ENCODE measurements at regions not wholly inside any gene's neighbourhood (a gene's known extent, or its start where the extent isn't known, plus 50 kb on each side); places are given as distances from the start of the nearest gene placed in this dataset.

GRCh38 chr22:34434371-34434770, 514.1 kb upstream of the LARGE1 start:
- Histone ChIP-seq H3K9ac (ENCODE audit: low read depth in 1 of 2, low read length in 2 of 2) (no peak overlapping the region), H3K27ac (ENCODE audit: low read depth in 2 of 2, low read length in 2 of 2) (no peak overlapping the region), H3K4me1 (ENCODE audit: control insufficient read depth in 2 of 2, insufficient read depth in 2 of 2, low read length in 2 of 2) (no peaks in the 10 kb centered on the region), H3K9me3 (ENCODE audit: control insufficient read depth in 2 of 2, low read length in 2 of 2) (no peaks in the 10 kb centered on the region), H3K27me3 (ENCODE audit: control insufficient read depth in 2 of 2, insufficient read depth in 2 of 2, low read length in 2 of 2) (peaks cover 0 to 3% of the 10 kb centered on the region in 2 donors), H3K4me3 (ENCODE audit: low read length in 2 of 2) (no peak overlapping the region), H3K36me3 (ENCODE audit: control insufficient read depth in 2 of 2, insufficient read depth in 2 of 2, low read length in 2 of 2) (no peaks in the 10 kb centered on the region)

- Histone ChIP-seq H3K4me1 (ENCODE audit: control insufficient read depth in 2 of 2, insufficient read depth in 2 of 2, low read length in 2 of 2) (no peaks in the 10 kb centered on the region), H3K27ac (ENCODE audit: low read depth in 2 of 2, low read length in 2 of 2) (no peak overlapping the region), H3K4me3 (ENCODE audit: low read length in 2 of 2) (no peak overlapping the region), H3K27me3 (ENCODE audit: control insufficient read depth in 2 of 2, insufficient read depth in 2 of 2, low read length in 2 of 2) (peaks cover 0 to 3% of the 10 kb centered on the region in 2 donors), H3K9me3 (ENCODE audit: control insufficient read depth in 2 of 2, low read length in 2 of 2) (no peaks in the 10 kb centered on the region), H3K9ac (ENCODE audit: low read depth in 1 of 2, low read length in 2 of 2) (no peak overlapping the region), H3K36me3 (ENCODE audit: control insufficient read depth in 2 of 2, insufficient read depth in 2 of 2, low read length in 2 of 2) (no peaks in the 10 kb centered on the region)
Measured at GRCh38 chr22:34437140-34437539, 516.9 kb upstream of the LARGE1 start.

GRCh38 chr22:34454598-34454997, 534.3 kb upstream of the LARGE1 start:
- Histone ChIP-seq H3K27ac (ENCODE audit: low read depth in 2 of 2, low read length in 2 of 2) (no peak overlapping the region), H3K9me3 (ENCODE audit: control insufficient read depth in 2 of 2, low read length in 2 of 2) (no peaks in the 10 kb centered on the region), H3K9ac (ENCODE audit: low read depth in 1 of 2, low read length in 2 of 2) (no peak overlapping the region), H3K4me1 (ENCODE audit: control insufficient read depth in 2 of 2, insufficient read depth in 2 of 2, low read length in 2 of 2) (no peaks in the 10 kb centered on the region), H3K4me3 (ENCODE audit: low read length in 2 of 2) (no peak overlapping the region), H3K27me3 (ENCODE audit: control insufficient read depth in 2 of 2, insufficient read depth in 2 of 2, low read length in 2 of 2) (no peaks in the 10 kb centered on the region), H3K36me3 (ENCODE audit: control insufficient read depth in 2 of 2, insufficient read depth in 2 of 2, low read length in 2 of 2) (no peaks in the 10 kb centered on the region)

- no peaks in the 10 kb centered on the region for H3K27me3 ChIP-seq (ENCODE audit: control insufficient read depth in 2 of 2, insufficient read depth in 2 of 2, low read length in 2 of 2)
- H3K4me3 ChIP-seq (ENCODE audit: low read length in 2 of 2), result no peak overlapping the region
- no peak overlapping the region for H3K9ac ChIP-seq (ENCODE audit: low read depth in 1 of 2, low read length in 2 of 2)
- H3K36me3 ChIP-seq (ENCODE audit: control insufficient read depth in 2 of 2, insufficient read depth in 2 of 2, low read length in 2 of 2), result no peaks in the 10 kb centered on the region
- H3K27ac ChIP-seq (ENCODE audit: low read depth in 2 of 2, low read length in 2 of 2), result no peak overlapping the region
- no peaks in the 10 kb centered on the region for H3K4me1 ChIP-seq (ENCODE audit: control insufficient read depth in 2 of 2, insufficient read depth in 2 of 2, low read length in 2 of 2)
- H3K9me3 ChIP-seq (ENCODE audit: control insufficient read depth in 2 of 2, low read length in 2 of 2), result no peaks in the 10 kb centered on the region
Measured at GRCh38 chr22:34462795-34463194, 542.5 kb upstream of the LARGE1 start.

- H3K36me3 ChIP-seq (ENCODE audit: control insufficient read depth in 2 of 2, insufficient read depth in 2 of 2, low read length in 2 of 2), result no peaks in the 10 kb centered on the region
- H3K4me1 ChIP-seq (ENCODE audit: control insufficient read depth in 2 of 2, insufficient read depth in 2 of 2, low read length in 2 of 2), result no peaks in the 10 kb centered on the region
- H3K9me3 ChIP-seq (ENCODE audit: control insufficient read depth in 2 of 2, low read length in 2 of 2), result no peaks in the 10 kb centered on the region
- no peak overlapping the region for H3K4me3 ChIP-seq (ENCODE audit: low read length in 2 of 2)
- H3K27me3 ChIP-seq (ENCODE audit: control insufficient read depth in 2 of 2, insufficient read depth in 2 of 2, low read length in 2 of 2), result no peaks in the 10 kb centered on the region
- H3K27ac ChIP-seq (ENCODE audit: low read depth in 2 of 2, low read length in 2 of 2), result no peak overlapping the region
- H3K9ac ChIP-seq (ENCODE audit: low read depth in 1 of 2, low read length in 2 of 2), result no peak overlapping the region
Measured at GRCh38 chr22:34475886-34476285, 555.6 kb upstream of the LARGE1 start.

GRCh38 chr22:34476762-34477161, 556.5 kb upstream of the LARGE1 start:
- no peak overlapping the region for H3K4me3 ChIP-seq (ENCODE audit: low read length in 2 of 2)
- H3K27me3 ChIP-seq (ENCODE audit: control insufficient read depth in 2 of 2, insufficient read depth in 2 of 2, low read length in 2 of 2), result no peaks in the 10 kb centered on the region
- H3K36me3 ChIP-seq (ENCODE audit: control insufficient read depth in 2 of 2, insufficient read depth in 2 of 2, low read length in 2 of 2), result no peaks in the 10 kb centered on the region
- H3K27ac ChIP-seq (ENCODE audit: low read depth in 2 of 2, low read length in 2 of 2), result no peak overlapping the region
- H3K4me1 ChIP-seq (ENCODE audit: control insufficient read depth in 2 of 2, insufficient read depth in 2 of 2, low read length in 2 of 2), result no peaks in the 10 kb centered on the region
- no peaks in the 10 kb centered on the region for H3K9me3 ChIP-seq (ENCODE audit: control insufficient read depth in 2 of 2, low read length in 2 of 2)
- no peak overlapping the region for H3K9ac ChIP-seq (ENCODE audit: low read depth in 1 of 2, low read length in 2 of 2)

GRCh38 chr22:34481090-34481489, 560.8 kb upstream of the LARGE1 start:
- no peak overlapping the region for H3K27ac ChIP-seq (ENCODE audit: low read depth in 2 of 2, low read length in 2 of 2)
- H3K9me3 ChIP-seq (ENCODE audit: control insufficient read depth in 2 of 2, low read length in 2 of 2), result no peaks in the 10 kb centered on the region

GRCh38 chr22:34486381-34486780, 566.1 kb upstream of the LARGE1 start:
- Histone ChIP-seq H3K27ac (ENCODE audit: low read depth in 2 of 2, low read length in 2 of 2) (no peak overlapping the region), H3K27me3 (ENCODE audit: control insufficient read depth in 2 of 2, insufficient read depth in 2 of 2, low read length in 2 of 2) (no peaks in the 10 kb centered on the region), H3K9ac (ENCODE audit: low read depth in 1 of 2, low read length in 2 of 2) (no peak overlapping the region), H3K4me3 (ENCODE audit: low read length in 2 of 2) (no peak overlapping the region), H3K4me1 (ENCODE audit: control insufficient read depth in 2 of 2, insufficient read depth in 2 of 2, low read length in 2 of 2) (no peaks in the 10 kb centered on the region), H3K36me3 (ENCODE audit: control insufficient read depth in 2 of 2, insufficient read depth in 2 of 2, low read length in 2 of 2) (no peaks in the 10 kb centered on the region), H3K9me3 (ENCODE audit: control insufficient read depth in 2 of 2, low read length in 2 of 2) (no peaks in the 10 kb centered on the region)

More at GRCh38 chr22:34481090-34481489, 560.8 kb upstream of the LARGE1 start:
- no peaks in the 10 kb centered on the region for H3K36me3 ChIP-seq (ENCODE audit: control insufficient read depth in 2 of 2, insufficient read depth in 2 of 2, low read length in 2 of 2)
- no peak overlapping the region for H3K4me3 ChIP-seq (ENCODE audit: low read length in 2 of 2)
- no peaks in the 10 kb centered on the region for H3K27me3 ChIP-seq (ENCODE audit: control insufficient read depth in 2 of 2, insufficient read depth in 2 of 2, low read length in 2 of 2)
- no peak overlapping the region for H3K9ac ChIP-seq (ENCODE audit: low read depth in 1 of 2, low read length in 2 of 2)
- no peaks in the 10 kb centered on the region for H3K4me1 ChIP-seq (ENCODE audit: control insufficient read depth in 2 of 2, insufficient read depth in 2 of 2, low read length in 2 of 2)

GRCh38 chr22:34489861-34490260, 569.6 kb upstream of the LARGE1 start:
- no peak overlapping the region for H3K4me3 ChIP-seq (ENCODE audit: low read length in 2 of 2)
- no peak overlapping the region for H3K27ac ChIP-seq (ENCODE audit: low read depth in 2 of 2, low read length in 2 of 2)
- H3K9ac ChIP-seq (ENCODE audit: low read depth in 1 of 2, low read length in 2 of 2), result no peak overlapping the region
- no peaks in the 10 kb centered on the region for H3K36me3 ChIP-seq (ENCODE audit: control insufficient read depth in 2 of 2, insufficient read depth in 2 of 2, low read length in 2 of 2)
- H3K9me3 ChIP-seq (ENCODE audit: control insufficient read depth in 2 of 2, low read length in 2 of 2), result no peaks in the 10 kb centered on the region
- H3K4me1 ChIP-seq (ENCODE audit: control insufficient read depth in 2 of 2, insufficient read depth in 2 of 2, low read length in 2 of 2), result no peaks in the 10 kb centered on the region
- no peaks in the 10 kb centered on the region for H3K27me3 ChIP-seq (ENCODE audit: control insufficient read depth in 2 of 2, insufficient read depth in 2 of 2, low read length in 2 of 2)

- Histone ChIP-seq H3K4me3 (ENCODE audit: low read length in 2 of 2) (no peak overlapping the region), H3K9ac (ENCODE audit: low read depth in 1 of 2, low read length in 2 of 2) (no peak overlapping the region), H3K27me3 (ENCODE audit: control insufficient read depth in 2 of 2, insufficient read depth in 2 of 2, low read length in 2 of 2) (no peaks in the 10 kb centered on the region), H3K4me1 (ENCODE audit: control insufficient read depth in 2 of 2, insufficient read depth in 2 of 2, low read length in 2 of 2) (no peaks in the 10 kb centered on the region), H3K36me3 (ENCODE audit: control insufficient read depth in 2 of 2, insufficient read depth in 2 of 2, low read length in 2 of 2) (no peaks in the 10 kb centered on the region), H3K27ac (ENCODE audit: low read depth in 2 of 2, low read length in 2 of 2) (no peak overlapping the region), H3K9me3 (ENCODE audit: control insufficient read depth in 2 of 2, low read length in 2 of 2) (no peaks in the 10 kb centered on the region)
Measured at GRCh38 chr22:34490886-34491285, 570.6 kb upstream of the LARGE1 start.

GRCh38 chr22:34493486-34493885, 572.5 kb upstream of the ISX start:
- Histone ChIP-seq H3K4me1 (ENCODE audit: control insufficient read depth in 2 of 2, insufficient read depth in 2 of 2, low read length in 2 of 2) (no peaks in the 10 kb centered on the region), H3K36me3 (ENCODE audit: control insufficient read depth in 2 of 2, insufficient read depth in 2 of 2, low read length in 2 of 2) (no peaks in the 10 kb centered on the region), H3K9ac (ENCODE audit: low read depth in 1 of 2, low read length in 2 of 2) (no peak overlapping the region), H3K27ac (ENCODE audit: low read depth in 2 of 2, low read length in 2 of 2) (no peak overlapping the region), H3K27me3 (ENCODE audit: control insufficient read depth in 2 of 2, insufficient read depth in 2 of 2, low read length in 2 of 2) (no peaks in the 10 kb centered on the region), H3K9me3 (ENCODE audit: control insufficient read depth in 2 of 2, low read length in 2 of 2) (no peaks in the 10 kb centered on the region), H3K4me3 (ENCODE audit: low read length in 2 of 2) (no peak overlapping the region)

Data from mucosa of rectum (tissue), 2 donors.